IPS DF 19.7 (cell line): ENCODE measurements at regions not wholly inside any gene's neighbourhood (a gene's known extent, or its start where the extent isn't known, plus 50 kb on each side); places are given as distances from the start of the nearest gene placed in this dataset.
"Not testable (repeated sequence)": the region's sequence is repeated elsewhere in the genome, so short reads cannot be mapped to it uniquely, and the experiment has no call there.

Source experiments
- DNase-seq: peaks from one replicate; pipeline ENCODE4 v3.0.0-alpha.2; 2013; ENCODE audit warnings: low read depth, low spot score

DNA sequence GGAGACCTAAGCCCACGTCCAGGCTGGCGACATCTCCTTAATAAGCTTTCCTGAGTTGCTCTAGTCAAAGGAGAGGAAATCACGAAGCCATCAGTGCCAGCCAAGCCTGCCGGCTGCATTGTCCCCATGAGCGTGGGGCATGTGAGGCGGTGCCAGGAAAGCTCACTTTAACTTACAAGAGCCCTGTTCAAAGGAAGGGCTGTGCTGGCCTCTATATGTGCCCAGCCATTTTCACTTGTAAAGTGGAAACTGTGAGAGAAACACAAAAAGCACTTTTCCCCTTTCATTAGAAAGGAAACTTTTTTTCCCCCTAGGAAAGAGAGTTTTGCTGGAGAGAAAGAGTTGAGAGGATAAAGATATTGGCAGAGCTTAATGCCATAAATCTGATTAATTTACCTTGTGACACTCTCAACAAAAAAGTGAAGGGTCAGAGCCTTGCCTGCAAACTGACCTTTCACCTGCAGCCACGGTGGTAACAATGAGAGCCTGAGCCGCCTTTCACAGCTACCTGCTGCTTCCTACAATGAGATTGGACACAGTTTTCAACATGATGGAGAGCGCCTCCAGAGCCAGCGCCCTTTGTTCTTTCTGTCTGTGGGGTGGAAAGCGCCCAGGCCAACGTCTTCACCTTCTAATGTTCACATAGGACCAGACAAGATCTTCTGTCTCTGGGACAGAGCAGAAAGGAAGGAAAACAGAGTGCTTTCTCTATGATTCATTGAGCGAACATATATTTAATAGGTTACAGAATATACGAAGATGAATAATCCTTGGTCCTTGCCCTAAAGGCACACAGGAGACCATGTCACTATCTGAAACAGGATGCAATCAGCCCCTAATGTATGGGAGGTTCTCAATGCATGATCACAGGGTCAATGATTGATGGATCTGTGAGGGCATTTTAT, 233.1 kb upstream of the HES1 start:
- DNase-seq, result no peak

DNA sequence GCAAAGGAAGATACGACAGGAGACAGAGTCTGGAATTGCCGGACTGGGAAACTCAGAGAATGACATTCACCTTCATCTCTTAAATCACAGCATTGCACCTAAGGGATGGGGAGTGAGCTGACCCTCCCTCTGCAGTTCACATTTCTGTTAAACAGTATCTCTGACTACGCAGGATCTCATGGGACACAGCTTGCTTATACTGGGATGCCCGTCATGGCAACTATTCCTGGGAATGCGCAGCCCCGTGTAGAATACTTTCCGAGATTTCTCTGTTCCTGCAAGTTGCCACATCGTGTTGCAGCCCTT, 232.5 kb upstream of the HES1 start:
- no peak for DNase-seq

DNA sequence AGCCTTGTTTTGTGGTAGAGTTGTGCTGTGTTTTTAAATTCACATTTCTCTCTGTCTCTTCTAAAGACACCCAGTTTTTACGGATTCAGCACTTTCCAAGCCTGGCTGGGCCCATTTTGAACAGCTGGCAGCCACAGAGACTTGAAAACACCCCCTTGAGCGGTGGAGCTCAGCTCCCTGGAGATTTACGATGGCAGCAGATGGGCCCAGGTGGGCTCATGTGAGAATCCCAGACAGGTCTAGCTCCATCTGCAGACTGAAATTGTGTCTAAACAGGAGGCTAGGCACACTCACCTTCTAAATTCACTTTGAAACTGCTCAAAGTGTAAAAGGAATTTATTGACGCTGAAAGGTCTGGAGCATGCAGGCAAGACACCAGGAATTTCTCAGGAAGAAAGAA, 232.0 kb upstream of the HES1 start:
- DNase-seq, result no peak

DNA sequence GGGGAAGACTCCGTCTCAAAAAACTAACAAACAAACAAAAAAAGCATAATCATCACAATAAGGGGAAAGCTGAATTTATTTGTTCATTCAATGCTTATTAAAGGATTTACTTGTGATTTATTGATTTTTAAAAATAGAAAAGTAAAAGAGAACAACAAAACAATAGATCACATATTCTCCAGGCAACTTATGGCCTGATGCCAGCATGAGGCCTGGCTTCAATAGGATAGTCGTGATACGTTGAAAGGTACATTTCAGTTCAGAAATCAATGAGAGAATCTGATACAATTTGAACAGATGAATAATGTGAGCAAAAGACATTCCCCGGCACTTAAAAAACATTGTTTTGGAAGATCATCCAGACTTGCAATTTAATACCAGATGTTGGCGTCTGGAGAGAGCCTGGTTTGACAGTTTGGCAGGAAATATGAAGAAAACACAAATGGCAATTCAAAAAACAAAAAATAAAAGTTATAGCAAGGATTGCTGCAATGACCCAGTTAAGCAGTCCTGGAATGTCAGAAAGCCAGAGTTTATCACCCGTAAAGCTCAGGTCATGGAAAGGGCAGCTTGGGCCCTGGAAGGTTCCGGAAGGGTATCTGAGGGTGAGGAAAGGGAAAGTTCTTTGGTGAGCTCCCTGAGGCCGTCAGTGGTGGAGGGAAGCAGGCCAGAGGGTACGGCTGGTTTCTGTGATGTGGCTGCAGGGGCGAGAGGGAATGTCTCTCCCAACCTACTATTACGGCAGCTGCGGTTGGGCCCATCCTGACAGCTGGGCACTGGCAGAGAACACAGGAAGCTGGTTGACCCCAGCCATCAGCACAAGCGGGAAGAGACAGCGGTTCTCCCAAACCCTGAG, 230.2 kb upstream of the HES1 start:
- no peak for DNase-seq

DNA sequence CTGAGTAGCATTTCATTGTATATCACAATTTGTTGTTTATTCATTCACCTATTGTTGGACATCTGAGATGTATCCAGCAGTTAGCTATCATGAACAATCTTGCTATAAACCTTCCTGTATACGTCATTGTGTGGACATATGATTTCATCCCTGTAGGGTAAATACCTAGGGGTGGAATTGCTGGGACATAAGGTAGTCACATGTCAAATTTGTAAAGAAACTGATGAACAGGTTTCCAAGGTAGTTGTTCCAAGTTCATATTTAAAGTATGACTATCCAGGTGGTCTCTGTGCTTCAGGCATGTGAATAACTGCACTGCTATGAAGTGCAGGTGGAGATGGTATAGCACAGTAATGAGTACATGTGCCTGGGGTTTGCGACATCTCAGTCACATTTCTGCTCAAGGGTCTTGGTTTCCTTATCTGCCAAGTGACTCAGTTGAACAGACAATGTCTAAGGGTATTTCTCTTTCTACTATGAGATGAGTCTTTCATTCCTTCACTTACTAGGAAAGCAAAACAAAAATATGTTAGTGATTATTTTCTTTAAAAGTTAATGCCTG, 229.0 kb upstream of the HES1 start:
- no peak for DNase-seq

DNA sequence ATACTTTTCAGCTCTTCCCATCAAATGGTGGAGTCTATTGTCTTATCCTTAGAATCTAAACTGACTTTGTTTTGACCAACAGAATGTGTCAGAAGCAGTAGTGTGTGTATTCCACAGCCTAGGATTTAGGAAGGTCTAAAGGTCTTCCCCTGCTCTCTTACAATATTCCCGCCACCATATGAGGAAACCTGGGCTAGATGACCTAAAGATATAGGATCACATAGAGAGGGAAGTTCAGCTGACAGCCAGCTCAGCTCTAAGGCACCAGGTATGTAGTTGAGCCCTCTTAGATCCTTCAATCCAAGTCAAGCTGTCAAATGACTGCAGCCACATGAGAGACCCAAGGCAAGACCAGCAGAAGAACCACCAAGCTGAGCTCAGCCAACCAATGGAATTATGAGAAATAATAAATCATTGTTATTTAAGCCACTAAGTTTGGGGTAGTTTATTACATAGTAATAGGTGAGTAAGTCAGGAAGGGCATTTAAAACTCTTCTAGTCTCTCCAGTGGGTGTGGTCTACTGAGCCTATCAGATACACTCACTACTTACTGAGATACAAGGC, 227.7 kb upstream of the HES1 start:
- no peak for DNase-seq

DNA sequence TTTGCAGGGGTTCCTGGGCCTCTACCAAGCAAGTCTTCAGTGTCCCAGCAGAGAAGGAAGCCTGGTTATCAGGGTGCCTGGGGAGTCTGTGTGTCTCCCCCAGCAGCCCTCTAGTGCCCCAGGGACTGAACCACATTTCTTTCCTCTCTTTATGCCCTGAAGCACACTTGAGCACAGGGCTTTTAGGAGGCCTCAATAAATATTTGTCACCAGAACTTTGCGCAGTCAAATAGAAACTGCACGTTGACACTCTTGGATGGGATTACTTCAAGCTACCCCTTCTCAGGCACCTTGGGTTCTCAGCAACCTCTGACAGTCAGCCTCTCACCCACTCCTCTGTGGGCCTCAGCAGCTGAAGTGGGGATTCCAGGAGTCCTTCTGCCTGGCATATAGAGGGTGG, 226.6 kb upstream of the HES1 start:
- no peak for DNase-seq

DNA sequence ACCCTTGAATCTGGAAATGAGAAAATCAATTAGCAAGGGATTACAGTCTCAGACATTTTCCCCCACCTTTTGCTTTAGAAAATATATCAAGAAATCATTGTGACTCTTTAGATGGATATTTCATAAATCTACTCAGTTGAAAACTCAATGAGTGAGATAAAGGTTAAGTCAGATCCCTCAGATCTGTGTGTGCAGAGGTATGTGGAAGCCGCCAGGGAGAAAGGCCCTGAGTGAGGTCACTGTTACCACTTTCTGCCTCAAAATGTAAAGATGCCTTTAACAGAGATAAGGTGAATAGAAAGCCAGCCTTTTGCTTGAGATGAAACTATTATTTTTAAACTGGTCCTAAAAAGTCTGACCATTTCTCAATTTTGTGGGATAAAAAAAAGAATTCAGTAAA, 225.6 kb upstream of the HES1 start:
- no peak for DNase-seq

DNA sequence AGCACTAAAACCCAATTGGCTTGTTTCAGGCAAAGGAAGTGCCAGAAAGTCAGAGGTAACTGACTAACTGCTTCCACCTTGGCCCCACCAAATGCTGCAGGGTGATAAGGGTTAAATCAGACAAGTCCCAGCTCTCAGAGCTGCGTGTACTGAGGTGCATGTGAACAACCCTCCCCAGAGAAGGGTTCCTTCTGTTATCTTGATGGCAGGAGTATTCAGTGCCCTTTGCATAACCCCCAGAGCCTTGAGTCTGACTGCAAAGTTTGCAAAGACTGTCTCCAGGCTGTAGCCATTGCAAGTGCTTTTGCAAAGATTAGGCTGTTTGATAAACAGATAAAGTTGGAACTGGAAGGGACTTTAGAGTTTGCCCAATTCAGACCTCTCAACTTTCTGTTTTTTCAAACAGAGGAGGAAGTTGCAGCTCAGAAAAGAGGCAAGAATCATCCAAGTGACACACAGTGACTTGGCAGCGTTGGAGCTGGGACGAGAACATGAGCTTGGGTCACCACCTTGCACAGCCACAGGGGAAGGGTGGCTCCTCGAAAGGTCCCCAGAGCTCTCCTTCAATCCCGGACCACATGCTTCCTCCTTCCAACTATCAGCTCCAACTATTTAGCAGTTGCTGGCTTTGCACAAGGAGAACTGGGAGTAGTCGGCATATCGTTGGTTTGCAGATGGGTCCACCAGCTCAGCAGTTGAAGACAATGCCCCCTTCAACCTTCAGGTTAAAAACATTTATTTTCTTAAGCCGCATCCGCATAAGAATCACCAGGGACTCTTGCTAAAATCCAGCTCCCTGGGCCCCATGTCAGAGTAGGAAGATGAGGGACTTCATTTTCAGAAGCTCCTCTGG, 224.8 kb upstream of the HES1 start:
- no peak for DNase-seq

DNA sequence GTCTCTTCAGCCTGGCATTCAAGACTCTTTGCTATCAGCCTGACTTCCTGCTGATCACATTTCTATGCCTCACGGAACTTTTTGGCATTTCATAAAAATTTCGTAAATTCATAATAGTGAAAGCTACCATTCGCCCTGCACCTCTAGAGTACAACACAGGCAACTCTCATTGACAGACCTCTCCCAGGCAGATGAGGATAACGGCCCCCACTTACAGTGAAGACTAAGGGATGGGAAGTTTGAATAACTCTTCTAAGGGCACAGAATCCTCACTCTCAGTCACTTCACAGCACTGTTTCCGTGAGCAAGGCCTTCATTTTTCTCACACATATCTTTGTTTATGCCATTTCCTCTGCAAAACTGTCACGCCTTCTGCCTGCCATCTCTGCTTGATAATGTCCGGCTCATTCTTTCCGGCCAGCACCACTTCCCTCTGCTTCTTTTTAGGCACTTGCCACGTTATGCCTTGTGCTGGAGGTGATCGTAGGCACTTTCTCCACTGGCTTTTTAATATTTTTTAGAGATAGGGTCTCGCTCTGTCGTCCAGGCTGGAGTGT, 224.1 kb upstream of the HES1 start:
- no peak for DNase-seq

DNA sequence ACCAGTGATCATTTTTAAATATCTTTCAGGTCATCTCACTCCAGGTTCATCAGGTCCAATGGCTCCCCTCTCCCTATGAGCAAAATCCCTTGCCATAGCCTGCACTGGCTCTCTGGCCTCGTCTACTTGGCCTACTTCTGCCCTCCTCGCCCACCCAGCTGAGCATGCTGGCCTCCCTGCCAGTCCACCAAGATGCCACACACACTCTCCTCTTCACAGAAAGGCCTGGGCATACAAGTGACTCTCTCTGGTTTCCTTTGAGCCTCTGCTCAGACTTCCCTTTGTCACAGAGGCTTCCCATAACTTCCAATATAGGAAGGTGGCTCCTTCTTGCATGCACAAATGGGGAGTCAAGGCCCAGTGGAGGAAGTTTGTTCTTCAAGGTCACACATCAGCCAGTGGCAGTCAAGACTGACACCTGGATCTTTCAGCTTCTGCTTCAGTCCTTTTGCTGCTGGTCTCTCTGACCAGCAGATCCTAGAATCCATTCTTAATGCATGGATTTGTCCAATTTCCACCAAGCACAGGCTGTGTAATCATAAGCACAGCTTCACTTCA, 223.2 kb upstream of the HES1 start:
- DNase-seq, result no peak

DNA sequence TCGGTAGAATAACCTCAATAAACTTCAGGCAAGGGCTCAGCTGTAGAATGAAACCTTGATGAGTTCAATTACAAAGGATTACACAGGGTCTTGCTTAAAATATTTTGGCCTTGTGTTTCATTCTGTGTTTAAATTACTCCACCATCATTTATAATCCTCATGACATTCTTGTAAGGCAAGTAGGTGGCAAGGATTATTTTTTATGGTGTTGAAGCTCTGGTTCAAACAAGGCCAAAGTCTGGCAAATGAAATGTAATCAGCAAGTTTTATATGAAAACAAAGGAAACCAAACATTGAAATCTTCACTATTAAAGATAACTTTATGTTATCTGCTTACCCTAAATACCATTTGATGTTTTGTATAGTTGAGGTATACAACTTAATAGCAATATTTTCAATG, 221.3 kb upstream of the HES1 start:
- no peak for DNase-seq

DNA sequence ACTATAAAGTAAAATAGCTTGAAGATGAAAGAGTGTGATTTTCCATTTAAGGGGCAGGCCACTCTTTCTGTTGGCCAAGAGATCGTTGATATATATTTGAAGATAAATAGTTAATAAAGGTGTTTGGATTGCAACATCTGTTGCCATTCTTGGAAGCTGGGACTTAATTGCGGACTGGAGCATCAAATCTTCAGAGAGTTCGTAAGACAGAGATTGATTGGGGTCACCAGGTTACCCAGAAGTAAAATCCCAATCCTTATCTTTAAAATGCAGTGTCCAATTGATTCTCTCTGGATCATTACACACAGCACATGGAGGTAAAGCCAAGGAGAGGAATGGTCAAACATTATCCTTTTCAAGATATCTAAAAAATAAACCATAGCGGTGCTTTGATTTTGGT, 220.8 kb upstream of the HES1 start:
- DNase-seq, result no peak

DNA sequence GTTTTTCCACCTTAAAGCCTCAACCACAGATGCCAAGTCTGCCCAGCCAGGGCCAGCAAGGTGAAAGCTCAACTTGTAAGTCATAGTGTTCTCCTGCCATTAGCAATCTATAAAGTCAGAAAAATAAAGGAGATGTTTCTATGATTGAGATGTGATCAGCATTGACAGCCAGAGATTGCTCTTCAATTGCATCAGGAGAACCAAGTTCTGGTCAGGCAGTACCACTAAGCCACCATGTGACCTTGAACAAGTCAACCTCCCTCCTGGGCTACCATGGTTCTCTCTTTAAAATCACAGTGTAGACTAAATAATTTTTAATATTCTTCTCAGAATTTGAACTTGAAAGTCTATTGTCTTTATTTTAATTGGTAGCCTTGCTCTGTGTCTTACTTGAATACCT, 220.3 kb upstream of the HES1 start:
- no peak for DNase-seq

DNA sequence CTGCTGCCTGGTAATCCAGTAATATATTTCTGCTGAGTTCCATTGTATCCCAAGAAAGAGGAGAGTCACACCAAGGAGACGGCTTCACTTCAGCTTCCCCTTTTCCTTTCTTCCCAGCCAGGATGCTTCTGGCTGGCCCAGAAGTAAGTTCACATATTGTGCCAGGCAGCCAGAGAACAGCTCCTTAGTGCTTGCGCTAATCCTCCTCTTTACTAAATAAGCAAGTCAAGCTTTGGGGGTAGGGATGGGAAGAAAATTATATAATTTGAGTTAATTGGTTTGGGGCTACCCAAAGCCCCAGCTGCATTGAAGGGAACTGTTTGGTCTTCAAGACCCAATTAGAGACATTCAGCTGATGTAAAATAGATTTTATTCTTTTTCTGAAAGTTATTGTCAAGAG, 218.8 kb upstream of the HES1 start:
- DNase-seq, result no peak

DNA sequence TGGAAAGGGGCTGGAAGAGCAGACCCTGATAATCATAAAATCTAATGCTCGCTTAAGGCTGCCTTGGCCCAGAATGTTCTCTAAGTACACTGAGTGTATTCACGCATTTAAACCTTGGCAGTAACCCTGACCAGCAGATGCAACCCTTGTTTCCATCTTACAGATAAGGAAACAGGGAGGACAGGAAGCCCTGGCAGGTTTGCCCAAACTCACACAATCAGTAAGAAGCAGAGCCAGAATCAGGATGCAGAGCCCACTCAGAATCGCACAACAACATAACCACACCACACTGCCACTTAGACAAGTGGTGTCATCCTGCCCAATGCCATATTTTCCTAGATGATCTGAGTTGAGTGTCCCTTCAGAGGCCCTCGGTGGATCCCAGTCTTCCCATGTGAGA, 214.5 kb upstream of the HES1 start:
- no peak for DNase-seq

DNA sequence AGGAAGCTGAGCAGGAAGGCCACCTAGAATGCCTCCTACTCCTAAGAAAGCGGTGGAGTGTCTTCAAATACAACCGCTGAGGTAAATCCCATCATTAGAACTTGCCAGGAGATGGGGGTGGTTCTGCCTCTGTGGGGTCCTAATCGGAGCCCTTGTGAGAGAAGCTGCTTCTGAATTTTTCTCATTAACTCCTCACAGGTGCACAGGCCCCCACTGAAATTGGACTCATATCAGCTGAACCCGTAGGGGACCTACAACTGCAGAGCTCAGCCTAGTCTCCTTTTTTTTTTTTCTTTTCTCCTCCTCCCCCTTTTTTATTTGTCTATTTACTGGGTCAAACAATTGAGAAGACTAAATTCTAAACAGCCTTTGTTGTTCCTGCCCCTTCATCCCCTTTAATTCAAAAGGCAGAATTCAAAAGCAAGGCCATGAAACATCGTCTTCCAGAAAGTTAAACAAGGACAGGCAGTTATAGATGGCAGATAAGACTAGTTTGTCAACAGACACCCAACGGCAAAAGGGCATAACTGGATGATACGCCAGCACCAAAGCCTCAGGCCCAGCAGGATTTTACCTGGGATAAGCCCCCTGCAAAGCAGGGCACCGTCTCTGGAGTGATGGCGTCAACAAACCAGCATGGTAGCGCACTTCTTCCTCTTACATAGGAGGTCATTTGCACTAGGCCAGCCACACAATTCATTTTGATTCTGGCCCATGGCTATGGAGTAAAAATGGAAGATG, 213.7 kb upstream of the HES1 start:
- DNase-seq, result no peak

DNA sequence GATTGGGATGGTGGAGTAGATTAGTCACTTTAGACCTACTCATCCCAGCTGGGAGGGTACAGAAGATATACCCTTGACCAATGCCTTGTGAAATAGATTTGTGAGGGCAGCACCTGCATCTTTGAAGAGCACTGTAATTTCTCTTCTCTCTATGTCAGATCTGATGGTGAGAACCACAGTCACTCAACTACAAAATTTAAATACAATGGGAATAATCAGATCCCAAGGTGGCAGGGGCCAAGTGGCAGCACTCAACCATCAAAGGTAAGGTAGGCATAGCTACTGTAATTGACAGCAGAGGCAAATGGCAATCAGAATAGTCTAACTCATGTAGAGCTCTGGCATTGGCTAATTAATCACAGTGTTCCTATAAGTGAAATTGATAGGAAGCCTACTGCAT, 212.0 kb upstream of the HES1 start:
- DNase-seq, result not testable (repeated sequence)

DNA sequence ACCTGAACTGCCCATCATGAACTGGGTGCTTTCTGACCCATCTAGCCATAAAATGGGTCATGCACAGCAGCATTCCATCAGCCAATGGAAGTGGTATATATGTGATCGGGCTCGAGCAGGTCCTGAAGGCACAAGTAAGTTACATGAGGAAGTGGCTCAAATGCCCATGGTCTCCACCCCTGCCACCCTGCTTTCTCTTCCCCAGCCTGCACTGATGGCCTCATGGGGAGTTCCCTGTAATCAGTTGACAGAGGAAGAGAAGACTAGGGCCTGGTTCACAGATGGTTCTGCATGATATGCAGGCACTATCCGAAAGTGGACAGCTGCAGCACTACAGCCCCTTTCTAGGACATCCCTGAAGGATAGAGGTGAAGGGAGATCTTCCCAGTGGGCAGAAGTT, 209.9 kb upstream of the HES1 start:
- not testable (repeated sequence) for DNase-seq
